Mesothelial cell of epicardium (in vitro differentiated cells): ENCODE measurements at regions not wholly inside any gene's neighbourhood (a gene's known extent, or its start where the extent isn't known, plus 50 kb on each side); places are given as distances from the start of the nearest gene placed in this dataset.

ENCODE experiments used
- DNase-seq, 2 experiments: peaks; one replicate each; pipeline ENCODE4 v3.0.0; 2021; ENCODE audit warnings: low spot score in 2 of 2; ENCODE audit not compliant: unreplicated experiment in 2 of 2
- H3K27ac Mint-ChIP-seq: 2 replicates; pipeline ENCODE4 v1.8.0; 2021; ENCODE audit warnings: mixed read lengths
- H3K27me3 Mint-ChIP-seq: 2 replicates; pipeline ENCODE4 v1.8.0; 2021; ENCODE audit warnings: low read depth, mixed read lengths
- H3K36me3 Mint-ChIP-seq: 2 replicates; pipeline ENCODE4 v1.8.0; 2021; ENCODE audit warnings: mixed read lengths
- H3K4me1 Mint-ChIP-seq: 2 replicates; pipeline ENCODE4 v1.8.0; 2021; ENCODE audit warnings: mixed read lengths
- H3K4me3 Mint-ChIP-seq: 2 replicates; pipeline ENCODE4 v1.8.0; 2021; ENCODE audit warnings: mild to moderate bottlenecking, moderate library complexity, mixed read lengths
- H3K9me3 Mint-ChIP-seq: 2 replicates; pipeline ENCODE4 v1.8.0; 2021; ENCODE audit warnings: mixed read lengths
- CTCF ChIP-seq: fragments of 200-600 bp; sonication (generic); IDR thresholded peaks from one replicate; pipeline ENCODE4 v1.5.0; 2021; ENCODE audit warnings: antibody characterized with exemption; ENCODE audit not compliant: unreplicated experiment

GRCh38 chr6:81486234-81486633, 266.2 kb downstream of the TENT5A start:
- no peak overlapping the region for H3K27ac Mint-ChIP-seq
- no peaks in the 10 kb centered on the region for H3K9me3 Mint-ChIP-seq
- no peak for DNase-seq
- no peak for TF ChIP-seq CTCF
- peaks cover 6% of the 10 kb centered on the region for H3K4me1 Mint-ChIP-seq
- H3K36me3 Mint-ChIP-seq = no peaks in the 10 kb centered on the region
- H3K4me3 Mint-ChIP-seq = no peak overlapping the region
- no peaks in the 10 kb centered on the region for H3K27me3 Mint-ChIP-seq

- TF ChIP-seq CTCF = no peak
- Mint-ChIP-seq H3K36me3 (no peaks in the 10 kb centered on the region), H3K4me1 (peaks cover 12% of the 10 kb centered on the region), H3K4me3 (no peak overlapping the region), H3K27ac (no peak overlapping the region), H3K9me3 (no peaks in the 10 kb centered on the region), H3K27me3 (no peaks in the 10 kb centered on the region)
- no peak for DNase-seq
Measured at GRCh38 chr6:81485395-81485794, 267.1 kb downstream of the TENT5A start.

- no peak for DNase-seq
- H3K36me3 Mint-ChIP-seq = no peaks in the 10 kb centered on the region
- H3K9me3 Mint-ChIP-seq = no peaks in the 10 kb centered on the region
- no peaks in the 10 kb centered on the region for H3K27me3 Mint-ChIP-seq
- H3K4me1 Mint-ChIP-seq = peaks cover 19% of the 10 kb centered on the region
- TF ChIP-seq CTCF = no peak
- H3K27ac Mint-ChIP-seq = no peak overlapping the region
- no peak overlapping the region for H3K4me3 Mint-ChIP-seq
Measured at GRCh38 chr6:81484251-81484650, 268.2 kb downstream of the TENT5A start.

- Mint-ChIP-seq H3K9me3 (no peaks in the 10 kb centered on the region), H3K36me3 (no peaks in the 10 kb centered on the region), H3K4me1 (peaks cover 19% of the 10 kb centered on the region), H3K4me3 (no peak overlapping the region), H3K27me3 (no peaks in the 10 kb centered on the region), H3K27ac (no peak overlapping the region)
- TF ChIP-seq CTCF = no peak
- DNase-seq = no peak
Measured at GRCh38 chr6:81480139-81480538, 272.3 kb downstream of the TENT5A start.

GRCh38 chr6:81476881-81477280, 275.6 kb downstream of the TENT5A start:
- TF ChIP-seq CTCF = no peak
- H3K36me3 Mint-ChIP-seq = no peaks in the 10 kb centered on the region
- H3K4me1 Mint-ChIP-seq = peaks cover 18% of the 10 kb centered on the region
- no peak overlapping the region for H3K4me3 Mint-ChIP-seq
- H3K27me3 Mint-ChIP-seq = no peaks in the 10 kb centered on the region
- no peak overlapping the region for H3K27ac Mint-ChIP-seq
- no peaks in the 10 kb centered on the region for H3K9me3 Mint-ChIP-seq
- no peak for DNase-seq

GRCh38 chr6:81475646-81476045, 276.8 kb downstream of the TENT5A start:
- H3K4me1 Mint-ChIP-seq = peaks cover 8% of the 10 kb centered on the region
- DNase-seq = no peak
- no peak overlapping the region for H3K4me3 Mint-ChIP-seq
- no peaks in the 10 kb centered on the region for H3K9me3 Mint-ChIP-seq
- no peak for TF ChIP-seq CTCF
- no peak overlapping the region for H3K27ac Mint-ChIP-seq
- H3K27me3 Mint-ChIP-seq = no peaks in the 10 kb centered on the region
- H3K36me3 Mint-ChIP-seq = no peaks in the 10 kb centered on the region
